HG02943 (cell line): ENCODE measurements at regions not wholly inside any gene's neighbourhood (a gene's known extent, or its start where the extent isn't known, plus 50 kb on each side); places are given as distances from the start of the nearest gene placed in this dataset.

ENCODE experiments used
- ATAC-seq: cut with Tn5 transposase; IDR thresholded peaks from one replicate; pipeline ENCODE4 v1.9.1; 2021; ENCODE audit warnings: mild to moderate bottlenecking, low read depth, moderate library complexity; ENCODE audit not compliant: unreplicated experiment

GRCh38 chr18:44590956-44591670 is 89.6 kb upstream of the SETBP1 start:
- ATAC-seq = no peak

GRCh38 chr18:44592639-44593038 is 88.0 kb upstream of the SETBP1 start:
- no peak for ATAC-seq

DNA sequence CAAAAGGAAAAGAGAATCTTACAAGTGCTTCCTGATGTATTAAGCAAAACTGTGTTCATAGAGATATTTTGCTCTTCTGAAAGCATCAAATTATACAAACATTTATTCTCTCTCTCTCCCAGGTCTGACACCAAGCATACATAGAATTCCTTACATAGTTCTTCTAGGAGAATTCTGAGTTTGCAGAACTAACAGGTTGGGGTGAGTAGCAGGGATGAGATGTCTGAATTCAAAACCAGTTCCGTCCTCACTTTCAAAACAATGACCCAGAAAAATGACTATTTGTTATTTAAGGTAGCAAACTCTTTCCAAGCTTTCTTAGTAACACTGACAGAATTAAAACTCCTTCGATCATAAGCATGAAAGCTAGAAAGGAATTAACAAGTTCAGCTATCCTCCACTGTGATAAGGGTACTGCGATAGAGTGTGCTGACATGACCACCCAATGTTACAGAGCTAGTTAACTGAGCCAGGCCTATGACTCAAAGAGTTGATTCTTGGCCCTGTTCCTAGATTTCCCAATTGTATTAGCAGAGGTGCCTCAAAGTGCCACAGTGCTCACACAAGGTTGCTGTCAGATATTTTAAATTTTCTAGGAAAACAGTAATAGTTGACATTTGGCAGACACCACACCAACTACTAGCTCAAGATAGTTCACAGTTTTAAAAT is 85.8 kb upstream of the SETBP1 start:
- no peak for ATAC-seq

GRCh38 chr18:44597797-44598196 is 82.9 kb upstream of the SETBP1 start:
- no peak for ATAC-seq

GRCh38 chr18:44598514-44598913 is 82.2 kb upstream of the SETBP1 start:
- no peak for ATAC-seq

GRCh38 chr18:44599412-44599811 is 81.3 kb upstream of the SETBP1 start:
- ATAC-seq = no peak

- no peak for ATAC-seq
Measured at GRCh38 chr18:44601447-44601846, 79.2 kb upstream of the SETBP1 start.

DNA sequence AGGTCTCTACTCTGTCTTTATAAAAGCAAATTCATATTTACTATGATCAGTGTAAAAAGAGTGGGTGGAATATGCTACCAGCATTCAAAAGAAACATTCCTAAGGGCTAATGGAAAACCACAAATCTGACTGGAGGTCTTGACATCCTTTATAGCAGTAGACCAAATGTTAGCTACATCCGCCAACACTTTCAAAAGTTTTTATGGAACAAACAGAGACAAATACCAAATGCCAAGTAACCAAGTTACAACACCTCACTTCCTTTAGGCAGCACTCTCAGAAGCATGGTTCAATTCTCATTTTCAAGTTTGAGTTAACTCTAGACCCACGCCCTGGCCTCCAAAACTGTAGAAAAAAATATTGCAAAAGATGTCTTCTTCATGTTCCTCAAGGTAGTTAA is 78.3 kb upstream of the SETBP1 start:
- ATAC-seq = no peak

DNA sequence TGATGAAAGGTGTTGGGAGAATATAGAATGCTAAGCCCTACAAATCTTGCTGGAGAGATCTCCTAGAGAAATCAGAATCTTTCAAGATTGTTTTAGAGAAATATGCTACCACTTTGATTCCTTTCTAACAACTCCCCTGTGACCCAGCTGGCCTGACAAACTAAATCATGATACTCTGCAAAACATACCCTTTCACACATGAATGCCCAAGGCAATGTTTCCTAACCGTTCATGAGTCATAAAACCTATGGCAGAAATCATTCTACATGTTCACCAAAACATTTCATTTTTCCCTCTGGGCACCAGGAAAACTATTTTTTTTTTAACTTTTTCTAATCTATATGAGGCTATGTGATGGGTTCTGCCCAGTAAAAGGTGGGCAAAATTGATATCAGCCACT is 77.8 kb upstream of the SETBP1 start:
- no peak for ATAC-seq

DNA sequence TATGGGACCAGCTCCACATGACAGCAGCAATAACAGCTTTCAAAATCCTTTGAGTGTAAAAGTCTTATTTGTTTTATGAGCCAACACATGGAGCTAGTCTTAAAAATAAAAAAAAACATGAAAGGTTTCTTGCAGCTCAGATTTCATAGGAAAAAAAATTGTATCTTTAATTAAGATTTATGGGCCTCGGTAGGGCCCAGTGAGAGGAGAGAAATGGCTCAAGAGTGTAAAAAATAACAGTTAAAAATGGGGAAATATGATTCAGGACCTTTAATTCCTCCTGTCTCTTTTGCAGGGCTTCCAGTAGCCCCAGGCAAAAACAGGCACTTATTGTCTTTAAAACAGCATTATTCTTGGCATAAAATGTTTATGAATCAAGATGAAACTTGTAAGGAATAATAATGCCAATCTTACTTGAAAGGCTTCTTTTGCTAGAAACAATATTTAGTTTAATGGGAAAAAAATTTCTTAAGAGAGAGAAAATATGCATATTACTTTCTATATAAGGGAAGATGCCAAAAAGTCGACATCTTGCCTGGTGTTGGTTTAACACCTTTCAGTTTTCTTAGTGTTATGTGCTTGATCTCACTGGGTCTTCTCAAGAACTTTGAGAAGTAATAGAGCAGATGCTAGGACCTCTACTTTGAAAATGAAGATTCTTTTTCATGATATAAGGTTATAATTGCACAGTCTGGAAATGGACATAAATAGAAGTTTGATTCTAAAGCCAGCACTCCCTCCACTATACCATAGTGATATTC is 71.3 kb upstream of the SETBP1 start:
- ATAC-seq = no peak

DNA sequence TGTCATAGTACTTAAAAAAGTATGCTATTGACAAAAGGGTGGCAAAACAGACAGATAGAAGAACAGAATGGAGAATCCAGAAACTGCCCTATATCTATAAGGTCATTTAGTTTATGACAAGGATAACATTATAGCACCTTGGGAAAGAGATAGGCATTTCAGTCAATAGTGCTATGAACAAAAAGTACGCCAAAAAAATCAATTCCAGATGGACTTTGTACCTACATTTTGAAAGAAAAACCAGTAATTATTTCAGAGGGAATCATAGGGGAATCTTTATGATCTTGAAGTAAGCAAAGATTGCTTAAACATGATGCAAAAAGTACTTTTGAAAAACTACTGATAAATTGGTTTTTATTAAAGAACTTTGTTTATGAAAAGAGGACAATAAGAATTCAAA is 59.9 kb upstream of the SETBP1 start:
- no peak for ATAC-seq

DNA sequence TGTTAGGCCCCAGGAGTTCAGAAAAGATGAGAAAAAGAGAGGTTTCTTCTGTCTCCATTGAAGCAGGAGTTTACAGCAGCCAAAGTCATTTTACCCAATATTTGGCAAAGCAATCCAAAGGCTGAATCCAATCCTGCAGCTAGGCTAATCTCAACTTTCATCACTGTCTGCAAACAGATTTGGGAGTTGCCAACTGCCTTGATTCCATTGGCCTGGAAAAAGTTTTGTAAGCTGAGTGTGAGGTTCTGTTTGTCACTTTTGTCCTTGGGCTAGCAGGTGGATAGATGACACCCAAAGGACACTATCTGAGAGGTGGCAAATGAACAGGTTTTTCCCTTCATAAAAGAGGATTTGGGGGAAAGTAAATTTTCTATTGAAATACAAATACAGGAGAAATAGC is 56.6 kb upstream of the SETBP1 start:
- ATAC-seq = no peak

- ATAC-seq = no peak
Measured at GRCh38 chr18:44625386-44625785, 55.3 kb upstream of the SETBP1 start.

GRCh38 chr18:44626236-44626635 is 54.5 kb upstream of the SETBP1 start:
- ATAC-seq = no peak

DNA sequence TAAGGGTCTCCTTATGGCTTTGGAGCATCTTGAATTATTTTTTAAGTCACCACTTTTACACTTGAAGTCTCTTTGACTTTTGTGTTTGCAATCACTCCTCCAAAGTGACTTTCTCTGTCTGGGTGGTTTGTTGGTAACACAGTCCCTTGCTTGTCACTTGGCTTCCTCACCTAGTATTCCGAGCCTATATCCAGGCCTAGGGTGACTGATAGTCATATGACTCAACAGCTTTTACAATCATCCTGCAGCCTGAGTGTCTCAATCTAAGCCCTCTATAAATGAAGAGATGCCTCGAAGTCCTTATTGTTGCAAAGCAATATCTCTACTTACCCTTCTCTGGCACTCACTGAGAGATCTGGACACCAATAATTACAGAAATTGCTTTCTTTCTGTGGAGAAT is 53.9 kb upstream of the SETBP1 start:
- no peak for ATAC-seq

GRCh38 chr18:44627280-44627679 is 53.4 kb upstream of the SETBP1 start:
- no peak for ATAC-seq

DNA sequence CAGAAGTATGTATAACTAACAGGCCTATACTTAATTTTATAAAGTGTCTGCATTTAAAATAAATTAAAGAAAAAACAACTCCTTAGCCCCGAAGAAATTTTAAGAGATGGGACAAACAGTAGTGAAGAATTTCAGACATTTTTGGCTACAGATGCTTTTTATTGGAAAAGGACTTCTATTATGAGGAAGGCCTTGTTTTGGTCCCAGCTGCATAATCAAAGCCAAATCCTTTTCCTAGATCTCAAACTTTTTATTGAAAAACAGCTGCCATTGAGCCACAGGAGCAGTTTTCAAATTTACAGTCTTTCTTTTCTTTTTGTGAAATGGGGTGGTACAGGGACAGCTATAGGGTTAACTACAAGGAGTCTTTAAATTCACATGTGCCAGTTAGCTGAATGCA is 51.3 kb upstream of the SETBP1 start:
- no peak for ATAC-seq

- ATAC-seq = no peak
Measured at GRCh38 chr18:44630118-44630517, 50.6 kb upstream of the SETBP1 start.
